Stomach (tissue), 8 donors: ENCODE measurements at regions not wholly inside any gene's neighbourhood (a gene's known extent, or its start where the extent isn't known, plus 50 kb on each side); places are given as distances from the start of the nearest gene placed in this dataset.

Source experiments
- DNase-seq, 2 donors: peaks; one replicate each; pipeline versions ENCODE4 v3.0.0 to v3.0.0-alpha.2; 2013 to 2019
- H3K27ac ChIP-seq, 5 donors: fragments of 200-600 bp in 4 of 5; sonication (generic) in 4 of 5; one replicate each; pipeline ENCODE4 v1.5.1; 2013 to 2019; ENCODE audit warnings: mild to moderate bottlenecking in 1 of 5, moderate library complexity in 1 of 5
- H3K27me3 ChIP-seq, 3 donors: fragments of 200-600 bp; sonication (generic); one replicate each; pipeline ENCODE4 v1.5.1; 2017 to 2019; ENCODE audit warnings: mixed run types in 1 of 3
- H3K36me3 ChIP-seq, 4 donors: fragments of 200-600 bp; sonication (generic); 1 replicate in 3 of 4; 2 replicates in 1 of 4; pipeline ENCODE4 v1.5.1; 2016 to 2019
- H3K4me1 ChIP-seq, 4 donors: fragments of 200-600 bp; sonication (generic); one replicate each; pipeline ENCODE4 v1.5.1; 2016 to 2019
- H3K4me3 ChIP-seq, 4 donors: fragments of 200-600 bp; sonication (generic) in 3 of 4; one replicate each; pipeline ENCODE4 v1.5.1; 2016 to 2019; ENCODE audit warnings: mild to moderate bottlenecking in 1 of 4
- H3K9me3 ChIP-seq, 4 donors: fragments of 200-600 bp; sonication (generic); one replicate each; pipeline ENCODE4 v1.5.1; 2016 to 2019
- CTCF ChIP-seq, 7 experiments: fragments of 450-650 bp in 4 of 7; fragments of 200-600 bp in 3 of 7; sonication (generic) in 3 of 7; IDR thresholded peaks; one replicate each; pipeline ENCODE4 v1.5.1; 2016 to 2019; ENCODE audit warnings: antibody characterized with exemption in 7 of 7, control low read depth in 2 of 7, mild to moderate bottlenecking in 1 of 7
- EP300 ChIP-seq: sonication (generic); formaldehyde crosslinking; IDR thresholded peaks from one replicate; pipeline ENCODE4 v1.6.1; 2017; ENCODE audit warnings: antibody characterized with exemption
- POLR2A ChIP-seq, 4 donors: fragments of 450-650 bp; IDR thresholded peaks; one replicate each; pipeline ENCODE4 v1.6.1; 2016; ENCODE audit warnings: antibody characterized with exemption in 4 of 4, control low read depth in 2 of 4, mild to moderate bottlenecking in 1 of 4, moderate library complexity in 1 of 4
- POLR2AphosphoS5 ChIP-seq, 3 donors: sonication (generic); formaldehyde crosslinking; IDR thresholded peaks; one replicate each; pipeline ENCODE4 v1.6.1; 2016; ENCODE audit warnings: antibody characterized with exemption in 3 of 3
- WGBS, 5 donors: extraction: QIAGEN DNeasy Blood & Tissue Kit in 3 of 5; methylation state at CpG; one replicate each; pipeline versions ENCODE4 v1.1.5 to v1.1.7; 2013 to 2018; 5-methylcytosine and 5-hydroxymethylcytosine counted together
- intact Hi-C: fragments of 100-400 bp; cut with DNase I; formaldehyde crosslinking; loops from one replicate; pipeline ENCODE4 v1.15.1; 2023; ENCODE audit warnings: low total_unique reads
- donor health status: healthy with polysubstance abuse.
- donor health status: Bipolar disorder and iron deficiency.
- donor health status: healthy.

DNA sequence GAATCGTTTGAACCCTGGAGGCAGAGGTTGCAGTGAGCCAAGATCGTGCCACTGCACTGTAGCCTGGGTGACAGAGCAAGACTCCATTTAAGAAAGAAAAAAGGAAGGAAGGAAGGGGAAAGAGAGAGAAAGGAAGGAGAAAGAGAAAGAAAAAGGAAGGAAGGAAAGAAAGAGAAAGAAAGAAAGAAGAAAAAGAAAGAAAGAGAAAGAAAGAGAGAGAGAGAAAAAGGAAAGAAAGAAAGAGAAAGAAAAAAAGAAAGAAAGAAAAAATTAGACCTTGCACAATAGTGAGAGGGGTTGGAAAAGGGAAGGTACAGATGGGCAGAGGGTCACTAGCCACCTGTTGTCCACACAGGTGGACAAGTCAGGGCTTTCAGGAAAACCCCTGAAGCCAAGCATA is 57.6 kb upstream of the RTL6 start:
- H3K4me1 ChIP-seq = peaks cover 0 to 9% (median 3%) of the 10 kb centered on the region in 4 donors
- 74 to 88% (median 85%) methylated on average over 2 of the region's 2 CpGs for WGBS, 5 donors
- H3K27ac ChIP-seq = no peak overlapping the region
- intact Hi-C loops = no loop called here
- no peak for DNase-seq
- peaks cover 0 to 16% (median 0%) of the 10 kb centered on the region in 3 donors for H3K27me3 ChIP-seq
- H3K9me3 ChIP-seq = no peaks in the 10 kb centered on the region
- TF ChIP-seq CTCF (IDR thresholded peaks at IDR 0.05) (no peak), POLR2A (IDR thresholded peaks at IDR 0.05) (no peak), EP300 (no peak), POLR2AphosphoS5 (IDR thresholded peaks at IDR 0.05) (no peak)
- H3K36me3 ChIP-seq = no peaks in the 10 kb centered on the region
- no peak overlapping the region for H3K4me3 ChIP-seq

DNA sequence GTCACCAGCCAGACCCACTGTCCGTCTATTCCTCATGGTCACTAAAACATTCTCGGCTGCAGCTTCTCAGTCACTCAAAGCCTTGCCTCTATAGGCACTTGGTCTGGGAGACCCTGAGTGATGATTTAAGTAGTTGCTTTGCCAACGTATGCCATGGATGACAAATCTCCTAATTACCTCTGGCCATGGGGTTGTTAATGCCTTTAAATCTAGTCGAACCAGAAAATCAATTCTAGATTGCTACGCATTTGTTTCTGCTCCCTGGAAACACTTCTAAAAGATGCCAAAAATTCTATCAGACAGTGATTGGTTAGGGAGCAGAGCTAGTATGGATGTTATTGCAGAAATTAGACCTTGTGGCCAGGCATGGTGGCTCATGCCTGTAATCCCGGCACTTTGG is 57.0 kb upstream of the RTL6 start:
- no peak for TF ChIP-seq CTCF (IDR thresholded peaks at IDR 0.05)
- no peak for TF ChIP-seq EP300
- TF ChIP-seq POLR2A (IDR thresholded peaks at IDR 0.05) = no peak
- TF ChIP-seq POLR2AphosphoS5 (IDR thresholded peaks at IDR 0.05) = no peak
- 61 to 73% (median 68%) methylated on average over 6 of the region's 6 CpGs for WGBS, 5 donors
- no peak for DNase-seq
- peaks cover 0 to 16% (median 0%) of the 10 kb centered on the region in 3 donors for H3K27me3 ChIP-seq
- H3K36me3 ChIP-seq = no peaks in the 10 kb centered on the region
- peaks cover 0 to 12% (median 4%) of the 10 kb centered on the region in 4 donors for H3K4me1 ChIP-seq
- H3K4me3 ChIP-seq = no peak overlapping the region
- no peaks in the 10 kb centered on the region for H3K9me3 ChIP-seq
- H3K27ac ChIP-seq = no peak overlapping the region
- intact Hi-C loops = no loop called here

DNA sequence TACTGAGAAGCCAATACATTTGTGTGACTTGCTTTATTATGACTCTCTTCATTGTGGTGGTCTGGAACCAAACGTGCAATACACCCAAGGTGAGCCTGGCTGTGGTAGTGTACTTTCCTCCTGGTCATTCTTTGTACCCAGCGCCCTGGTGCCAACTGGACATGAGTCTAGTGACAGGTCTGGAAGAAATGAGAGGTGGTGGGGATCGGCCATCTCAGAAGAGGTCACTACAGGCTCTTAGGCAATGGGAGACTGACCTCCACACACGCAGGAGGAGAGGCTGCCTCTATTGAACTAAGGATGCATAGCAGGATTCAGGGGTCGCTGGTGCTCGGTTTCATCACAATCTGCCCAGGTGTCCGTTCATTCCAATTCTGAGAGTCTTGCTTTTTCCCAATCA is 56.4 kb upstream of the RTL6 start:
- TF ChIP-seq EP300 = no peak
- TF ChIP-seq POLR2AphosphoS5 (IDR thresholded peaks at IDR 0.05) = no peak
- no peak for TF ChIP-seq CTCF (IDR thresholded peaks at IDR 0.05)
- TF ChIP-seq POLR2A (IDR thresholded peaks at IDR 0.05) = no peak

DNA sequence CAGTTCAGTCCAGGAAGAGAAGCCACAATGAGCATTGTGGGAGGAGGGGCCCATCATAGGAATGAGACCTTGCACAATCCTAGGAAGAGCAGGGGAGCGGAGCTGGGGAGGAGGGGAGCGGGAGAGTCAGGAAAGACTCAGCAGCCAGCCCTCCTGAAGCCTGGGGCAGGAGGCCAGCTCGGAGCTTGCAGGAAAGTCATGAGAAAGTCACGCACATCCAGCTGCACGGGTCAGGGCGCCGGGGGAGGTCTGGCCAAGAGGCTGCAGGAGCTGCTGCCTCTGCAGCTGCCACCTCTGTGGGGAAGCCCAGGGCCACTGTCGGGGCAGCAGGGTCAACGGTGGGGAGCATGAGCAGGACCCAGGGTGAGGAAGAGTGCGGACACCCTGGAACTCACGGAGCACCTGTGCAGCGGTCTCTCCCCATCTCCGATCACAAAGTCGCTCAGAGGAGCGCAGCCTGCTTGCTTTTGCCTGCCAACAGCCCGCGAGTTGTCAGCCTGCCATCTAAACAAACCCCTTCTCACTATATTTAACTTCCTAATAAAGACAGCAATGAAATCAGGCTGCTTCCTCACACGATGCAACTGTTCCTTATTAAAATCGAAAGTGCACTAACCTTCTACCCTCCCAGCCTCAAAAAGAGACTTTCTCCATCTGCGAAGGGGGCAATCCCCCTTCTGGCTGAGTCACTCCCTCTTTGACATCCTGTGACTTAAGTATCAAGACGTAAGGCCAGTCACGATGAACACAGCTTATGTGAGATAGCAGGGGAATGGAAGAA is 52.9 kb upstream of the RTL6 start:
- intact Hi-C loops = no loop called here
- H3K4me1 ChIP-seq = peaks cover 0 to 12% (median 4%) of the 10 kb centered on the region in 4 donors
- 44 to 64% (median 57%) methylated on average over 18 to 22 of the region's 22 CpGs for WGBS, 5 donors
- H3K27me3 ChIP-seq = peaks cover 0 to 7% (median 0%) of the 10 kb centered on the region in 3 donors
- H3K27ac ChIP-seq = peak overlapping the region; percentile 37 to 74 (median 70)
- no peaks in the 10 kb centered on the region for H3K9me3 ChIP-seq
- no peaks in the 10 kb centered on the region for H3K36me3 ChIP-seq
- H3K4me3 ChIP-seq = peak overlapping the region; percentile 33 to 40 (median 38)
- DNase-seq = peak; percentile 37 to 81
- TF ChIP-seq POLR2A (IDR thresholded peaks at IDR 0.05) (no peak), EP300 (no peak), CTCF (IDR thresholded peaks at IDR 0.05) (no peak), POLR2AphosphoS5 (IDR thresholded peaks at IDR 0.05) (peak in 1 of 3 donors; percentile 41)

More for the DNA sequence above, 56.4 kb upstream of the RTL6 start:
- Histone ChIP-seq H3K27ac (no peak overlapping the region), H3K9me3 (no peaks in the 10 kb centered on the region), H3K4me3 (no peak overlapping the region), H3K27me3 (peaks cover 0 to 16% (median 0%) of the 10 kb centered on the region in 3 donors), H3K36me3 (no peaks in the 10 kb centered on the region), H3K4me1 (peaks cover 0 to 12% (median 4%) of the 10 kb centered on the region in 4 donors)
- 80 to 85% (median 83%) methylated on average over 7 of the region's 7 CpGs for WGBS, 5 donors
- intact Hi-C loops = no loop called here
- DNase-seq = no peak
